Fibroblast of mammary gland (primary cell): ENCODE measurements at regions not wholly inside any gene's neighbourhood (a gene's known extent, or its start where the extent isn't known, plus 50 kb on each side); places are given as distances from the start of the nearest gene placed in this dataset.

ENCODE experiments used
- DNase-seq: peaks from one replicate; pipeline ENCODE4 v3.0.0-alpha.2; 2010; ENCODE audit warnings: low read depth
- H3K4me3 ChIP-seq: 2 replicates; pipeline ENCODE4 v1.5.1; 2011; ENCODE audit warnings: low read depth, mild to moderate bottlenecking, low read length, moderate library complexity; ENCODE audit not compliant: control insufficient read depth
- CTCF ChIP-seq: conservative IDR thresholded peaks from 2 replicates; pipeline ENCODE4 v1.5.1; 2011; ENCODE audit warnings: low read depth, low read length, inconsistent platforms; ENCODE audit not compliant: control insufficient read depth, insufficient read depth

GRCh38 chr11:33461369-33462125 lies 204.4 kb downstream of the HIPK3 start:
- no peak overlapping the region for H3K4me3 ChIP-seq
- DNase-seq, result no peak
- no peak for TF ChIP-seq CTCF

GRCh38 chr11:33457948-33458347 lies 200.8 kb downstream of the HIPK3 start:
- TF ChIP-seq CTCF, result no peak
- no peak overlapping the region for H3K4me3 ChIP-seq
- DNase-seq, result no peak

- H3K4me3 ChIP-seq, result no peak overlapping the region
- TF ChIP-seq CTCF, result no peak
- no peak for DNase-seq
These were observed 198.8 kb downstream of the HIPK3 start for GRCh38 chr11:33455867-33456463.

GRCh38 chr11:33454264-33454663 lies 197.1 kb downstream of the HIPK3 start:
- DNase-seq, result no peak
- no peak for TF ChIP-seq CTCF
- H3K4me3 ChIP-seq, result no peak overlapping the region

GRCh38 chr11:33452836-33453624 lies 195.8 kb downstream of the HIPK3 start:
- no peak for TF ChIP-seq CTCF
- no peak overlapping the region for H3K4me3 ChIP-seq
- peak; percentile 90 for DNase-seq

- TF ChIP-seq CTCF, result no peak
- H3K4me3 ChIP-seq, result no peak overlapping the region
- no peak for DNase-seq
These were observed 194.2 kb downstream of the HIPK3 start for GRCh38 chr11:33451364-33451763.
